GM18520 (cell line): ENCODE measurements at regions not wholly inside any gene's neighbourhood (a gene's known extent, or its start where the extent isn't known, plus 50 kb on each side); places are given as distances from the start of the nearest gene placed in this dataset.

Experiments used
- ATAC-seq: cut with Tn5 transposase; IDR thresholded peaks from one replicate; pipeline ENCODE4 v1.9.1; 2021; ENCODE audit not compliant: unreplicated experiment

GRCh38 chr14:85412756-85413155 is 117.2 kb upstream of the FLRT2 start:
- ATAC-seq: no peak

GRCh38 chr14:85413836-85414526 is 116.0 kb upstream of the FLRT2 start:
- ATAC-seq: no peak

- ATAC-seq: no peak
Measured at GRCh38 chr14:85415015-85415712, 114.8 kb upstream of the FLRT2 start.

- ATAC-seq: no peak
Measured at GRCh38 chr14:85416771-85417170, 113.2 kb upstream of the FLRT2 start.

GRCh38 chr14:85417396-85417795 is 112.5 kb upstream of the FLRT2 start:
- ATAC-seq: no peak

GRCh38 chr14:85418721-85419120 is 111.2 kb upstream of the FLRT2 start:
- ATAC-seq: no peak

- no peak for ATAC-seq
Measured at GRCh38 chr14:85420278-85420677, 109.7 kb upstream of the FLRT2 start.

- no peak for ATAC-seq
Measured at GRCh38 chr14:85420707-85421106, 109.2 kb upstream of the FLRT2 start.

- no peak for ATAC-seq
Measured at GRCh38 chr14:85421186-85421877, 108.6 kb upstream of the FLRT2 start.

GRCh38 chr14:85423889-85424288 is 106.1 kb upstream of the FLRT2 start:
- ATAC-seq: no peak

GRCh38 chr14:85425507-85425906 is 104.4 kb upstream of the FLRT2 start:
- ATAC-seq: no peak

- ATAC-seq: no peak
Measured at GRCh38 chr14:85426068-85426935, 103.6 kb upstream of the FLRT2 start.

GRCh38 chr14:85428926-85429325 is 101.0 kb upstream of the FLRT2 start:
- ATAC-seq: no peak

- ATAC-seq: no peak
Measured at GRCh38 chr14:85437148-85437547, 92.8 kb upstream of the FLRT2 start.

GRCh38 chr14:85438001-85438400 is 91.9 kb upstream of the FLRT2 start:
- ATAC-seq: no peak

GRCh38 chr14:85438481-85438942 is 91.4 kb upstream of the FLRT2 start:
- no peak for ATAC-seq

- no peak for ATAC-seq
Measured at GRCh38 chr14:85439696-85440328, 90.1 kb upstream of the FLRT2 start.

- ATAC-seq: no peak
Measured at GRCh38 chr14:85441909-85442643, 87.9 kb upstream of the FLRT2 start.

GRCh38 chr14:85442996-85443395 is 86.9 kb upstream of the FLRT2 start:
- ATAC-seq: no peak

GRCh38 chr14:85444635-85445034 is 85.3 kb upstream of the FLRT2 start:
- ATAC-seq: no peak
